ENCODE measurements at regions not wholly inside any gene's neighbourhood (a gene's known extent, or its start where the extent isn't known, plus 50 kb on each side); places are given as distances from the start of the nearest gene placed in this dataset.

DNA sequence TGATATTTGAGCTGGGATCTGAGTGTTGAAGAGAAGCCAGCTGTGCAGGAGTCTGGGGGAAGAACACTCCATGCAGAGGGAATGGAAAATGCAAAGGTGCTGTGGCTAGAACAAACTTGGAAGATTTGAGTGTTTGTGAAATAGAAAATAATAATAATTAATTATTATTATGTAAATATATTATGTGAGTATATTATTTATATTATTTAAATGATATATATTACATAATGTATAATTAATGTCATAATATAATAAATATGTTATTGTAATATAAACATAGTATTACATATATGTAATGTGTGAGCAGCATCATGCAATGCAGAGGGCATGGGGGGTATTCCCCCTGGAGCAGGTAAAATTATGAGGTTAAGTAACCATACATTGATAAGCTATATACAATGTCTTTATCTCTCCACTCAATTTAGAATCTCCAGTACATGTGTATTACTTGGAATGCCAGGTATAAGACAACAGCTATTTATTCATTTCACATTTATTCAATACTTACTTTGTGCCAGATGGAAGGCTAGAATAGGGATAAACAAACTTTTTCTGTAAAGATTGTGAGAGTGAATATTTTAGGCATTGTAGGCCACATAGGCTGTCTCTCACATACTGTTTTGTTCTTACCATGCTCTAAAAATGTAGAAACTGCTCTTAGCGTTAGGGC, 218.6 kb downstream of the MTHFS start:
- H3K27ac ChIP-seq, result no peak overlapping the region
- DNase-seq (ENCODE audit: low spot score), result no peak

DNA sequence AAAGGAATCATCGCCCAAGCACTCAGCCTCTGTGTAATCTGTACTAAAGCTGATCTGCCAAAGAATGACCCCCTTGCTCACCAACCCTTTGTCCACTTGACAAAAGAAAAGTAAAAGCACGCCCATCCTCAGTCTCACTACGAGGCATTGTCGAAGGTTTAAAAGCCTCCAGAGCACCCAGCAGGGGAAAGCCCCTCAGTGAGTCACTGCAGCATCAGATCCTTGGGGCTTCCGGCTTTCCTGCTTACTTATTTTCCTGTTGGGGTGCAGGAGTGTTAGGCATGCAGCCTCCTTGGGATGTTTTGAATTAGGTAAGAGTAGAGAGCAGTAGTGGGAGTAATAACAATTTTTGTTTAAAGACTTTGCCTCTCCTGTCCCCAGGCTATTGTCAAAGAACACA, 216.1 kb downstream of the MTHFS start:
- no peak overlapping the region for H3K27ac ChIP-seq
- ATAC-seq (ENCODE audit: insufficient number of reproducible peaks, low FRiP score, low read depth), result no peak
- no peak for DNase-seq (ENCODE audit: low spot score)
- H3K36me3 ChIP-seq, result no peaks in the 10 kb centered on the region
- H3K4me3 ChIP-seq, result no peak overlapping the region
- no peaks in the 10 kb centered on the region for H3K27me3 ChIP-seq (replicated peaks; ENCODE audit: insufficient read depth)
- peaks cover 0 to 8% of the 10 kb centered on the region in 2 donors for H3K4me1 ChIP-seq (ENCODE audit: control insufficient read depth in 1 of 2, low read depth in 2 of 2)
- TF ChIP-seq, protein P1, sequence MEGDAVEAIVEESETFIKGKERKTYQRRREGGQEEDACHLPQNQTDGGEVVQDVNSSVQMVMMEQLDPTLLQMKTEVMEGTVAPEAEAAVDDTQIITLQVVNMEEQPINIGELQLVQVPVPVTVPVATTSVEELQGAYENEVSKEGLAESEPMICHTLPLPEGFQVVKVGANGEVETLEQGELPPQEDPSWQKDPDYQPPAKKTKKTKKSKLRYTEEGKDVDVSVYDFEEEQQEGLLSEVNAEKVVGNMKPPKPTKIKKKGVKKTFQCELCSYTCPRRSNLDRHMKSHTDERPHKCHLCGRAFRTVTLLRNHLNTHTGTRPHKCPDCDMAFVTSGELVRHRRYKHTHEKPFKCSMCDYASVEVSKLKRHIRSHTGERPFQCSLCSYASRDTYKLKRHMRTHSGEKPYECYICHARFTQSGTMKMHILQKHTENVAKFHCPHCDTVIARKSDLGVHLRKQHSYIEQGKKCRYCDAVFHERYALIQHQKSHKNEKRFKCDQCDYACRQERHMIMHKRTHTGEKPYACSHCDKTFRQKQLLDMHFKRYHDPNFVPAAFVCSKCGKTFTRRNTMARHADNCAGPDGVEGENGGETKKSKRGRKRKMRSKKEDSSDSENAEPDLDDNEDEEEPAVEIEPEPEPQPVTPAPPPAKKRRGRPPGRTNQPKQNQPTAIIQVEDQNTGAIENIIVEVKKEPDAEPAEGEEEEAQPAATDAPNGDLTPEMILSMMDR (IDR thresholded peaks at IDR 0.05), result no peak
- no peaks in the 10 kb centered on the region for H3K9me3 ChIP-seq

More for the DNA sequence above, 218.6 kb downstream of the MTHFS start:
- ATAC-seq (ENCODE audit: insufficient number of reproducible peaks, low FRiP score, low read depth), result no peak
- Histone ChIP-seq H3K27me3 (replicated peaks; ENCODE audit: insufficient read depth) (no peaks in the 10 kb centered on the region), H3K4me3 (no peak overlapping the region), H3K4me1 (ENCODE audit: control insufficient read depth in 1 of 2, low read depth in 2 of 2) (peaks cover 0 to 8% of the 10 kb centered on the region in 2 donors), H3K9me3 (no peaks in the 10 kb centered on the region), H3K36me3 (no peaks in the 10 kb centered on the region)
- TF ChIP-seq, protein P1 (IDR thresholded peaks at IDR 0.05), result no peak

DNA sequence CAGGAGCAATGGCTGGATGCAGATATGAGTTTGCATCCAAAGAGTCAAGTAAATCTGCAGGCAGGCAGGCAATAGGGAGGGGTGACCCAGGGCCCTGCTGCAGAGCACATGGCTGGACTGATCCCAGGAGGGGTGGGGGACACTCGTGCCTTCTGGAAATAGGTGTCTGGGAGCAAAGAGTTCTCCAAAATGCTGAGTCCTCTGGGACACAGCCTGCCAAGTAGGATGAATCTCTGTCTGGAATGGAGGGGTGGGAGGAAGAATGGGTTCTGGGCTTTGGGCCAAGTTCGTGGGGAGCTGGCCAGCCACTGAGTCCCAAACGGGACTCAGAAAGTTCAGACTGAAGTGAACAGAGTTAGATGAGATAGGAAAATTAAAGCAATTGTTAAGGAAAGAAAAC, 214.5 kb downstream of the MTHFS start:
- DNase-seq (ENCODE audit: low spot score) (no peak), ATAC-seq (ENCODE audit: insufficient number of reproducible peaks, low FRiP score, low read depth) (no peak)
- Histone ChIP-seq H3K4me3 (no peak overlapping the region), H3K4me1 (ENCODE audit: control insufficient read depth in 1 of 2, low read depth in 2 of 2) (peaks cover 0 to 8% of the 10 kb centered on the region in 2 donors), H3K27me3 (replicated peaks; ENCODE audit: insufficient read depth) (no peaks in the 10 kb centered on the region), H3K9me3 (no peaks in the 10 kb centered on the region), H3K36me3 (no peaks in the 10 kb centered on the region), H3K27ac (no peak overlapping the region)
- TF ChIP-seq, protein P1 (IDR thresholded peaks at IDR 0.05), result no peak

DNA sequence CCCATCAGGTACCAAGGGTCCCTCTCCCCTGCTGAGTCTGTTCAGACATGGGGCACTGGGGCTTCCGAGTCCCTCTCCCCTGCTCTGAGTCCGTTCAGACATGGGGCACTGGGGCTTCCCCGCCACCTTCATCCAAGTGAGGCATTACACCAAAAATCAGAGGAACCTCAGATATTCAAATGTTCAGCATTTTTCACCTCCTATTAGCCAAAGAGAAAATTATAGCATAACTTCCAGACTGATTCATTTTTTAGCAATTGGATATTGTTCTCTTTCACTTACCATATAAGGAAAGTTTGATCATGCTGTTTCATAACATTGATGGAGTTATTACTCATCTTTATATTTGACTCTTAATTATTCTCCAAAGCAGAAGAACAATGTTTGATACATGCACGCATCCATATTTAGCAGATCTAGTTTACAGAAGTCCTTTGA, 213.9 kb downstream of the MTHFS start:
- no peak for DNase-seq (ENCODE audit: low spot score)
- Histone ChIP-seq H3K9me3 (no peaks in the 10 kb centered on the region), H3K27me3 (replicated peaks; ENCODE audit: insufficient read depth) (no peaks in the 10 kb centered on the region), H3K4me3 (no peak overlapping the region), H3K36me3 (no peaks in the 10 kb centered on the region), H3K4me1 (ENCODE audit: control insufficient read depth in 1 of 2, low read depth in 2 of 2) (peaks cover 0 to 8% of the 10 kb centered on the region in 2 donors), H3K27ac (no peak overlapping the region)
- TF ChIP-seq, protein P1 (IDR thresholded peaks at IDR 0.05), result no peak
- ATAC-seq (ENCODE audit: insufficient number of reproducible peaks, low FRiP score, low read depth), result no peak

DNA sequence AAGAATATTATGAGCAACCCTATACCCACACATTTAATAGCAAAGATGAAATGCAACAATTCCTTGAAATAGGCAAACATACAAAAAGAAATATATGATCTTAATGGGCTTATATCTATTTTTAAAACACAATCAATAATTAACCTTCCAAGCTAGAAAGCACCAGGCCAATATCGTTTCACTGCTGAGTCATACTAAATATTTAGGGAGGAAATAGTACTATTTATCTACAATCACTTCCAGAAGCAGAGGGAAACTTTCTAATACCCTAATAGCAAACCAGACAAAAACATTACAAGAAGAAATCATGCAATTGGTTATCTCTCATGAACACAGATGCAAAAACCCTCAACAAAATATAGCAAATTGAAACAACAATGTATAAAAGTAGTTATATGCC, 207.8 kb downstream of the MTHFS start:
- no peak overlapping the region for H3K27ac ChIP-seq

More for the DNA sequence above, 207.8 kb downstream of the MTHFS start:
- Histone ChIP-seq H3K27me3 (replicated peaks; ENCODE audit: insufficient read depth) (no peaks in the 10 kb centered on the region), H3K4me3 (no peak overlapping the region), H3K4me1 (ENCODE audit: control insufficient read depth in 1 of 2, low read depth in 2 of 2) (no peaks in the 10 kb centered on the region), H3K9me3 (no peaks in the 10 kb centered on the region), H3K36me3 (no peaks in the 10 kb centered on the region)
- TF ChIP-seq, protein P1 (IDR thresholded peaks at IDR 0.05), result no peak
- DNase-seq (ENCODE audit: low spot score), result no peak
- no peak for ATAC-seq (ENCODE audit: insufficient number of reproducible peaks, low FRiP score, low read depth)
